ENCODE measurements at regions not wholly inside any gene's neighbourhood (a gene's known extent, or its start where the extent isn't known, plus 50 kb on each side); places are given as distances from the start of the nearest gene placed in this dataset.

GRCh38 chr12:84247931-84248330, 664.7 kb downstream of the SLC6A15 start:
- Mint-ChIP-seq H3K36me3 (no peaks in the 10 kb centered on the region), H3K4me3 (no peak overlapping the region), H3K27me3 (ENCODE audit: low read depth in 2 of 2) (no peaks in the 10 kb centered on the region), H3K4me1 (no peaks in the 10 kb centered on the region), H3K9me3 (peaks cover 13 to 16% of the 10 kb centered on the region in 2 donors), H3K27ac (no peak overlapping the region)
- no peaks in the 10 kb centered on the region for H3K4me1 ChIP-seq (ENCODE audit: control insufficient read depth, insufficient read depth, low read length)
- ATAC-seq (no peak), DNase-seq (no peak)
- no peaks in the 10 kb centered on the region for H3K36me3 ChIP-seq (ENCODE audit: control insufficient read depth, insufficient read depth, low read length)
- H3K27me3 ChIP-seq (ENCODE audit: control insufficient read depth, insufficient read depth, low read length): no peaks in the 10 kb centered on the region
- H3K27ac ChIP-seq (ENCODE audit: low read length): no peak overlapping the region
- TF ChIP-seq, protein P1, sequence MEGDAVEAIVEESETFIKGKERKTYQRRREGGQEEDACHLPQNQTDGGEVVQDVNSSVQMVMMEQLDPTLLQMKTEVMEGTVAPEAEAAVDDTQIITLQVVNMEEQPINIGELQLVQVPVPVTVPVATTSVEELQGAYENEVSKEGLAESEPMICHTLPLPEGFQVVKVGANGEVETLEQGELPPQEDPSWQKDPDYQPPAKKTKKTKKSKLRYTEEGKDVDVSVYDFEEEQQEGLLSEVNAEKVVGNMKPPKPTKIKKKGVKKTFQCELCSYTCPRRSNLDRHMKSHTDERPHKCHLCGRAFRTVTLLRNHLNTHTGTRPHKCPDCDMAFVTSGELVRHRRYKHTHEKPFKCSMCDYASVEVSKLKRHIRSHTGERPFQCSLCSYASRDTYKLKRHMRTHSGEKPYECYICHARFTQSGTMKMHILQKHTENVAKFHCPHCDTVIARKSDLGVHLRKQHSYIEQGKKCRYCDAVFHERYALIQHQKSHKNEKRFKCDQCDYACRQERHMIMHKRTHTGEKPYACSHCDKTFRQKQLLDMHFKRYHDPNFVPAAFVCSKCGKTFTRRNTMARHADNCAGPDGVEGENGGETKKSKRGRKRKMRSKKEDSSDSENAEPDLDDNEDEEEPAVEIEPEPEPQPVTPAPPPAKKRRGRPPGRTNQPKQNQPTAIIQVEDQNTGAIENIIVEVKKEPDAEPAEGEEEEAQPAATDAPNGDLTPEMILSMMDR (IDR thresholded peaks at IDR 0.05): no peak
- peaks cover 4% of the 10 kb centered on the region for H3K9me3 ChIP-seq (ENCODE audit: control insufficient read depth, insufficient read depth, low read length)
- intact Hi-C loops (cut with micrococcal nuclease): no loop called here
- H3K4me3 ChIP-seq (ENCODE audit: low read length): no peak overlapping the region
- WGBS (ENCODE audit: insufficient coverage): no CpG with 5 or more reads among the region's 2 CpGs

DNA sequence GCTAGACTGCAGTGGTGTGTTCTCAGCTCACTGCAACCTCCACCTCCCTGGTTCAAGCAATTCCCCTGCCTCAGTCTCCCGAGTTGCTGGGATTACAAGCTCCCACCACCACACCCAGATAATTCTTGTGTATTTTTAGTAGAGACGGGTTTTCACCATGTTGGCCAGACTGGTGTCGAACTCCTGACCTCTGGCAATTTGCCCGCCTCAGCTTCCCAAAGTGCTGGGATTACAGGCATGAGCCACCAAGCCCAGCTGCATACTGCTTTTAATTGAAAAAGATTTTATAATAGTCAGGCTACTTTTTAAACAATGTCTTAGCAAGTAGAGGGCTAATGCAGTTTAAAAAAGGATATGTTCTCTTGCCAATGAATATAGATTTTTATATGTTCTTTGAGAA, 668.9 kb downstream of the SLC6A15 start:
- WGBS (ENCODE audit: insufficient coverage): 81% methylated on average over 4 of the region's 4 CpGs
- Histone ChIP-seq H3K9me3 (ENCODE audit: control insufficient read depth, insufficient read depth, low read length) (peaks cover 4% of the 10 kb centered on the region), H3K27ac (ENCODE audit: low read length) (no peak overlapping the region), H3K4me3 (ENCODE audit: low read length) (no peak overlapping the region), H3K4me1 (ENCODE audit: control insufficient read depth, insufficient read depth, low read length) (no peaks in the 10 kb centered on the region), H3K36me3 (ENCODE audit: control insufficient read depth, insufficient read depth, low read length) (no peaks in the 10 kb centered on the region), H3K27me3 (ENCODE audit: control insufficient read depth, insufficient read depth, low read length) (no peaks in the 10 kb centered on the region)
- Mint-ChIP-seq H3K27ac (no peak overlapping the region), H3K9me3 (peaks cover 8 to 11% of the 10 kb centered on the region in 2 donors), H3K27me3 (ENCODE audit: low read depth in 2 of 2) (no peaks in the 10 kb centered on the region), H3K4me1 (no peaks in the 10 kb centered on the region), H3K36me3 (no peaks in the 10 kb centered on the region), H3K4me3 (no peak overlapping the region)
- no peak for DNase-seq
- TF ChIP-seq, protein P1 (IDR thresholded peaks at IDR 0.05): no peak
- ATAC-seq: no peak
- intact Hi-C loops (cut with micrococcal nuclease): no loop called here

DNA sequence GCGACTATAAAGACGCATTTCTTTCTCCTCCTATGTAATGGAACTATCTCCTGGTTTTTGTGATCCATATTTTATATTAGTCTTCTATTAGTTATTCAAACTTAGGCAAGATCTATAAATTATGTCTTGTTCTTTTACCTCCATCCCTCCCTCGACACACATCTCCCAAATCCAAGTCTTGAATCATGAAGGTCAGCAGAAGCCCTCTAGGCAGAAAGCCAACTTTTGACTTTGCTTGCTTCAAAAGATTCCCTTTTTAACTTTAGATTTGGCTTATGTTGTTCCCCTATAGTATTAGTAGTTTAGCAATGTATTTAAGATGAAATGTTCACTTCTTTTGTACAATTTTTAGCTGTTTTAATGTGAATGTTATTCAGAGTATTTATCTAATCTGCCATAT, 689.8 kb downstream of the SLC6A15 start:
- no peaks in the 10 kb centered on the region for H3K9me3 ChIP-seq (ENCODE audit: control insufficient read depth, insufficient read depth, low read length)
- no peaks in the 10 kb centered on the region for H3K36me3 ChIP-seq (ENCODE audit: control insufficient read depth, insufficient read depth, low read length)
- H3K27ac ChIP-seq (ENCODE audit: low read length): no peak overlapping the region
- H3K27me3 ChIP-seq (ENCODE audit: control insufficient read depth, insufficient read depth, low read length): no peaks in the 10 kb centered on the region
- no peak overlapping the region for H3K4me3 ChIP-seq (ENCODE audit: low read length)
- DNase-seq (no peak), ATAC-seq (no peak)
- Mint-ChIP-seq H3K27me3 (ENCODE audit: low read depth in 2 of 2) (no peaks in the 10 kb centered on the region), H3K27ac (no peak overlapping the region), H3K4me1 (no peaks in the 10 kb centered on the region), H3K9me3 (peaks cover 4 to 12% of the 10 kb centered on the region in 2 donors), H3K36me3 (no peaks in the 10 kb centered on the region), H3K4me3 (no peak overlapping the region)
- 69% methylated on average over 1 of the region's 3 CpGs for WGBS (ENCODE audit: insufficient coverage)
- intact Hi-C loops (cut with micrococcal nuclease): no loop called here
- H3K4me1 ChIP-seq (ENCODE audit: control insufficient read depth, insufficient read depth, low read length): no peaks in the 10 kb centered on the region
- TF ChIP-seq, protein P1 (IDR thresholded peaks at IDR 0.05): no peak

DNA sequence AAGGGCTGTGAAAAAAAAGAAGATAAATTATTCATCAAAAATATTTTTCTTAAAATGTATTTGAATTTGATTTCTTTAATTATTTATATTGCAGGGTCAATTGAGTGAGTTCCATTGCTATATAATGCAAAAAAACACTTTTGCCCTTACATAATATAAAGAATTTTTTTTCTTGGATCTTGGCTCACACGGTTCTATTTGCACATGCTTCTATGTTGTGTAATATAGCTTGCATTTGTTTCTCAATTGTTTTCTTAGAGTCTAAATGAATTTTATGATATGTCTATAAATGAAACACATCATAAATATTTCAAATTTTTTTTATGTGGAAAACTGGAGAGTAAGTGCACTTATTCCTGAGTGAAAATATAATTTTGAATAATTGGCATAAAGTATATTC, 694.2 kb downstream of the SLC6A15 start:
- TF ChIP-seq, protein P1 (IDR thresholded peaks at IDR 0.05): no peak
- Mint-ChIP-seq H3K9me3 (peaks cover 0 to 14% of the 10 kb centered on the region in 2 donors), H3K36me3 (no peaks in the 10 kb centered on the region), H3K4me1 (no peaks in the 10 kb centered on the region), H3K27ac (no peak overlapping the region), H3K4me3 (no peak overlapping the region), H3K27me3 (ENCODE audit: low read depth in 2 of 2) (no peaks in the 10 kb centered on the region)
- ATAC-seq (no peak), DNase-seq (no peak)
- H3K27me3 ChIP-seq (ENCODE audit: control insufficient read depth, insufficient read depth, low read length): no peaks in the 10 kb centered on the region
- no peaks in the 10 kb centered on the region for H3K36me3 ChIP-seq (ENCODE audit: control insufficient read depth, insufficient read depth, low read length)
- no CpG with 5 or more reads among the region's 1 CpG for WGBS (ENCODE audit: insufficient coverage)
- H3K4me3 ChIP-seq (ENCODE audit: low read length): no peak overlapping the region
- H3K4me1 ChIP-seq (ENCODE audit: control insufficient read depth, insufficient read depth, low read length): no peaks in the 10 kb centered on the region
- peaks cover 2% of the 10 kb centered on the region for H3K9me3 ChIP-seq (ENCODE audit: control insufficient read depth, insufficient read depth, low read length)
- H3K27ac ChIP-seq (ENCODE audit: low read length): no peak overlapping the region
- intact Hi-C loops (cut with micrococcal nuclease): no loop called here

All from natural killer cell (primary cell).